HCT116 (cell line): ENCODE measurements at regions not wholly inside any gene's neighbourhood (a gene's known extent, or its start where the extent isn't known, plus 50 kb on each side); places are given as distances from the start of the nearest gene placed in this dataset.

Experiments used
- CBX3 ChIP-seq: IDR thresholded peaks from 2 replicates; pipeline ENCODE4 v1.6.1; 2012; ENCODE audit warnings: low read depth
- CTCF ChIP-seq, 3 experiments: fragments of 200-600 bp in 1 of 3; sonication (generic) in 1 of 3; IDR thresholded peaks in 2 of 3; conservative IDR thresholded peaks in 1 of 3; 2 replicates each; pipeline ENCODE4 v1.5.1; 2012 to 2017; ENCODE audit warnings: low read depth in 2 of 3, low read length in 2 of 3, antibody characterized with exemption in 1 of 3, borderline replicate concordance in 1 of 3, control low read depth in 1 of 3, mild to moderate bottlenecking in 1 of 3, mixed read lengths in 1 of 3, mixed run types in 1 of 3, moderate library complexity in 1 of 3; ENCODE audit not compliant: insufficient read depth in 1 of 3
- EZH2 ChIP-seq: fragments of 200-600 bp; sonication (generic); IDR thresholded peaks from 2 replicates; pipeline ENCODE4 v1.6.1; 2017; ENCODE audit warnings: antibody characterized with exemption, mixed run types
- EZH2phosphoT487 ChIP-seq: fragments of 200-600 bp; IDR thresholded peaks from 2 replicates; pipeline ENCODE4 v1.6.1; 2018; ENCODE audit warnings: antibody characterized with exemption, borderline replicate concordance
- FOSL1 ChIP-seq: IDR thresholded peaks from 2 replicates; pipeline ENCODE4 v1.6.1; 2012; ENCODE audit warnings: low read depth
- JUND ChIP-seq: IDR thresholded peaks from 2 replicates; pipeline ENCODE4 v1.6.1; 2012
- POLR2A ChIP-seq: IDR thresholded peaks from 2 replicates; pipeline ENCODE4 v1.7.0; 2011; ENCODE audit warnings: borderline replicate concordance; ENCODE audit not compliant: insufficient read depth, insufficient read length; ENCODE audit errors: extremely low read depth
- POLR2AphosphoS5 ChIP-seq: IDR thresholded peaks from 2 replicates; pipeline ENCODE4 v1.6.1; 2011; ENCODE audit warnings: mild to moderate bottlenecking, low read depth, low read length, moderate library complexity
- RAD21 ChIP-seq: IDR thresholded peaks from 2 replicates; pipeline ENCODE4 v1.6.1; 2012; ENCODE audit warnings: low read depth, mild to moderate bottlenecking
- REST ChIP-seq: IDR thresholded peaks from 2 replicates; pipeline ENCODE4 v1.6.1; 2012; ENCODE audit warnings: low read depth
- SRF ChIP-seq: IDR thresholded peaks from 2 replicates; pipeline ENCODE4 v1.6.1; 2012; ENCODE audit warnings: low read depth
- TCF7L2 ChIP-seq: IDR thresholded peaks from 2 replicates; pipeline ENCODE4 v1.7.0; 2011; ENCODE audit warnings: borderline replicate concordance, inconsistent platforms; ENCODE audit not compliant: insufficient read depth, insufficient read length; ENCODE audit errors: extremely low read depth
- YY1 ChIP-seq: IDR thresholded peaks from 2 replicates; pipeline ENCODE4 v1.6.1; 2011; ENCODE audit warnings: low read length, low read depth, moderate library complexity, mild to moderate bottlenecking; ENCODE audit not compliant: insufficient replicate concordance; ENCODE audit errors: extremely low read depth

- TF ChIP-seq REST: no peak
- no peak for TF ChIP-seq CTCF (IDR thresholded peaks at IDR 0.05 in 2 of 3, conservative IDR thresholded peaks at IDR 0.05 in 1 of 3; ENCODE audit: borderline replicate concordance in 1 of 3, insufficient read depth in 1 of 3, low read depth in 2 of 3, low read length in 2 of 3)
- TF ChIP-seq FOSL1: no peak
- TF ChIP-seq EZH2: no peak
- TF ChIP-seq POLR2A: no peak
- no peak for TF ChIP-seq EZH2phosphoT487
- no peak for TF ChIP-seq JUND
- TF ChIP-seq CBX3: no peak
- TF ChIP-seq POLR2AphosphoS5: no peak
- no peak for TF ChIP-seq YY1
- no peak for TF ChIP-seq SRF
- TF ChIP-seq RAD21: no peak
- no peak for TF ChIP-seq TCF7L2
Measured at GRCh38 chr4:103497692-103498091, 222.1 kb downstream of the TACR3 start.
